ENCODE measurements at regions not wholly inside any gene's neighbourhood (a gene's known extent, or its start where the extent isn't known, plus 50 kb on each side); places are given as distances from the start of the nearest gene placed in this dataset.
"Not testable (repeated sequence)": the region's sequence is repeated elsewhere in the genome, so short reads cannot be mapped to it uniquely, and the experiment has no call there.

DNA sequence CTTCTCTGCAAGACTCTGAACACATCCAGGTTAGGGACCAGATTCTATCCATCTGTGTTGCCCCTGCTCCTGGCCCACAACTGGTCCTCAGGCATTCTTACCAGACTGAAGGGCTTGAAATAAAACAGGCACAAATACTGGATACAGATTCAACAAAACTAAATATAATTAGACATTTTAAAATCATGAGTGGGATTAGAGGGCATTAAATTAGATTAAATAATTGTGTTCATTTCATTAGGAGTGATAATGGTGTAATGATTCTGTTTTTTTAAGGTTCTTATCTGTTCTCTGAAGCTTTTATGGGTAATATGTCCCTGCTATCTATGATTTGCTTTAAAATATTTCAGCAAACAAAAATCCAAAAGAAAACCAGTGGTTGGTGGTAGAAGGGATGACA is 226.5 kb downstream of the IRS1 start:
- DNase-seq, result no peak

DNA sequence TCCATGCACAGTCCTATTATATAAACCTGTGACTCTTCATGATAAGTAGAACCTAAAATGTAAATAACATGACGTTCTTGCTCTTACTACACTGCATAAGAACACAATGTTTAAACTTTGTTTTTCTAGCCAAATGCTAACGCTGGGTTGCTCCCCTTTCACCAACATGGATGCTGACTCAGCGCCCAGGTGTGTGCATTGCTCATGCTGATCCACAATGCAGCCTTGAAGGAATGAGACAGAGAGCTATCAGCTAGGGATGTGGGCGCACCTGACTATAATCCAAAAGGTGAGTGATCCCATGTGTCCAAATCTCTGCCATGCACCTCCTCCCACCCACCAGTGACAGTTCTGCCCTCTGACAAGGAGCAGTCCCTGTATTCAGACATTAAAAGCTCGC is 235.0 kb downstream of the IRS1 start:
- no peak for DNase-seq

DNA sequence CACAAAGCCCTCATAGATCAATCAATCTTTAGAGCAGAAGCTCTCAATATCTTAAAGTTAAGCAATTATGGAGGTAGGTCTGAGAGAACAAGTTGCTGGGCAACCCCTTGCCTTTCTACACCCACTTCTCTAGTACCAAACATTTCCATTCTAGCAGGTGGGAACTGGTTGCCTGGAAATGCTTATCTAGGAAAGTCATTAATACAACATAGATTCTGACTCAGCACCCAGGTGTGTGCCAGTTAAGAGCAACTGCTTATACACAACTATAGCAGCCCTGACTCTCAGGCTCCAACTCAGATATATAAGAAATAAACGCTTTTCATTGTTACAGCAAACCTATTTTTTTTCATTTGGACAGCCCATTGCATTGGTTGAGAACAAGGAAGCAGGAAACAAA is 237.7 kb downstream of the IRS1 start:
- no peak for DNase-seq

DNA sequence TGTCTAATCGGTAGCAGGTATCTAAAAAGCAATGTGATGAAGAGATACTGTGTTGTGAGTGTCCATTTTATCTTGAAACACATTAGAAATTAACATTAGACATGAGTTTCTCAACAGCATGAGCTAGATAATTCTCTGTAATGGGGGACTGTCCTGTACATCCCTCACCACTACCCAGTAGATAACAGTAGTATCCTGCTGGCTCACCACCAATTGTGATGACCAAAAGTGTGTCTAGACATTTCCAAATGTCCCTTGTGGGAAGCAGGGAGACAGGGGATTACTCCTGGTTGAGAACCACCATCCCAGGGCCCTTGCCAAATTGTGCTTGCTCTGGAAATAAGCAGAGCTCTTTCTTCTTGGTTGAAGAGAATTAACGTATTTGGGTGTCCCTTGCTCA is 239.3 kb downstream of the IRS1 start:
- no peak for DNase-seq

DNA sequence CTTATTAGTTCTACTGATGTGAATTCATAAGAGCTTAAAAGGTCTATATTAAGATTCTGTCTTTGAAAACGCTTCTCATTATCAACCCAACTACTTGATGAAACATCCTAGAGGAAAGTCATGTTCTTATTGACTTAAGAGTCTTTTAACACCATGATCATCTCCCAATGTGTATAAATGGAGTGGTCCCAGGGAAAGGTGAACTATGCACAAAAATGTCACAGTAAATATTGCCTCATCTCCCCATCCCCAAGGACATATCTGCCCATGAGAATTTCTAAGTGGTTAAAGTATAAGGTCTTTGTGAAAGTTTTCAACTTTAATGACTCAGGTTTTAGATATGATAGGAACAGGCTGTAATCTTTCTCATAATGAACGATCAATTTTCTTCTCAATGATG is 240.1 kb downstream of the IRS1 start:
- no peak for DNase-seq

DNA sequence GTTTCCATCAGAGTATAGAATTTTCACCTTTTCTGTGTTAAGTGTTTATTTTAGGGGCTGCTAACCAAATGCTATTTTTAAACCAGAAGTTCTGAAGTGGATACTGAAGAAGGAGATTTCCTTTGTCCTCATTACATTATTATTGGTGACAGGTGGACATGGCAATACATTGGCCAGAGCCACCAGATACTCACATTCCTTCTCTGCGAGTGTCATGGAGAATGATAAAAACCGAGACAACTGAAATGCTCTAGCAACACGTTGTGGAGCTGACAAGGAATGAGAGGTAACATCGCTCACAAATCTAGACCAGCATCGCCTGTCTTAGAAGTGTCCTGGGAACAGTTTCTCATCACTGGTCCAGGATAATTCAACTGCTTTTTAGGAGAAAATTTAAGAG is 241.2 kb downstream of the IRS1 start:
- DNase-seq, result no peak

DNA sequence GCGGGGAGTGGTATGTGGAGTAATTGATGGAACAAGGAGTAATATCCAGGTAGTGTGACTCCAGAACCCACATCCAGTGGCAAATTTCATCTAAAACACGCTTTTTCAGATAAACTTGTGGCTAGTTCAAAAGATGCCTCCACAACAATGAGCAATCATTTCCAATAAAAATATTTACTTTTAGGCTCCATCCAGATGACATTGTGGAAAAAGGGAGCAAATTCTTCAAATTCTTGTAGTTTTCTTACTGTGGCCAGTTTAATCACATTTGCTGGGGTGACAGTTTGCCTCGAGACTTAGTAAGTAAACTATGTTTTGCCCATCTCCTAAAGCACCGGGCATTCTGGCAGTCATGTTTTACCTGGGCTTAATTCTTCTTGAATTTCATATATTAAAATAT is 243.6 kb downstream of the IRS1 start:
- no peak for DNase-seq

DNA sequence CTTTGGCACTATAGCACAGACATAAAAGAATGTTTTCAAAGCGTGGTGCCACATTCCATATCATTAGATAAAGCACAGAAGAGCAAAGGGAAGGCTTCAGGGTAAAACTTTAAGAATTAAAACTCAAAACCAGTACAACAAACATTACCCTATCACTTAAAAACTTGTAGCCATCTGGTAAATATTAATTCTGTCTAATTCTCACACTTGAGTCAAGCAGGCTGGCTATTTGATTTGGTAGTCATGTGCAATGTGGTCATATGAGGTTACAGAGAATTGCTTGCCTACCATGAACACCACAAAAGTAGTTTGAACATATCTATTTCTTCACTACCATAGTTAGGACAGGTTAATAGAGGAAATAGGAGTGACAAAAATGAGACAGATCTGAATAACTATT is 244.9 kb downstream of the IRS1 start:
- no peak for DNase-seq

DNA sequence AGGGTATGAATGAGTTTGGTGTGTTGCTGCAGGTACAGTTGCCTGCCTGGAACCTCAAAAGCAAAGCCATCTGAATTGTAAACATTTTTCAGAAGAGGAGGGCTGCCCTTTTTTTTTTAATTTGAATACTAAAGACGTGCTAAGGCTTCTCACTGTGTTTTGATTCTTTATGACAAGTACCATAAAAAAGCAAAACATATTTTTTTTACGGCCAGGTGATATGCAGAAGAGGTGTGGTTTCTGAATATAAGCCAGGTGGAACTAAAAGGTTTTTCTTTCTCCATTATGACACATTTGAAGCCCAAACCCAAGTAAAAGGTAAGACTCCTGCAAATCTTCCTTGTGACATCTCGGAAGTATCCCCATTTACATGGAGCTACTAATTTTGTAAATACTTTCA is 246.3 kb downstream of the IRS1 start:
- DNase-seq, result no peak

DNA sequence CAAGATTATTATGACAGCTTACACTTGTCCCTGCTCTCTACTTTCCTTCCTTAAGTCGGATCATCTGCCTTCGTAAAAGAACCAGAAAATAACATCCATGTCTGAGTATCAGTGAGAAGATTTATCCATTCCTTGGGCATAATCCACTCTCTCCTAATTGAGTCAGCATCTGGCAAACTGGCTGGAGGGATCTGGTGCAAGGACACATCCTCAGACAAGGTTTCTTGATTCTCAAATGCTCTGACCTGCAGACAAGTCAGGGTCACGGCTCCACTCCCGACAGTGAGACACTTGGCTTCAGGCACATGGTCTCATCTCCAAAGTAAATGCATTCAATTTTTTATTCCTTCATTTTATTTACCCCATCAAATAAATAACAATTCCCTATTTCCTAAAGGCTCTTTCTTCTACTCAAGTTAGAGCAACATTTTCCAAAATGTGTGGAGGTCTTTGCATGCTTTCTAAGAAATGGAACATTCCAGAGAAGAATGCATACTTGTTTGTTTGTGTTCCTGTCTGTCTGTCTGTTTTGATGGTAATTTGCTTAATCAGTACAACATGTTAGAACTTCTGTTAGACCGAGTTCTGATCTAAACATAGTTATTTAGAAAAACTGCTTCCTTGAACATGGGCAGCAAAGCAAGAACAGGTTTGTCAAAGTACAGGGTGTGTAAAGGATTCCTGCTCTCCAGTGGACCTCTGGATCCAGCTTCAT is 246.9 kb downstream of the IRS1 start:
- no peak for DNase-seq

DNA sequence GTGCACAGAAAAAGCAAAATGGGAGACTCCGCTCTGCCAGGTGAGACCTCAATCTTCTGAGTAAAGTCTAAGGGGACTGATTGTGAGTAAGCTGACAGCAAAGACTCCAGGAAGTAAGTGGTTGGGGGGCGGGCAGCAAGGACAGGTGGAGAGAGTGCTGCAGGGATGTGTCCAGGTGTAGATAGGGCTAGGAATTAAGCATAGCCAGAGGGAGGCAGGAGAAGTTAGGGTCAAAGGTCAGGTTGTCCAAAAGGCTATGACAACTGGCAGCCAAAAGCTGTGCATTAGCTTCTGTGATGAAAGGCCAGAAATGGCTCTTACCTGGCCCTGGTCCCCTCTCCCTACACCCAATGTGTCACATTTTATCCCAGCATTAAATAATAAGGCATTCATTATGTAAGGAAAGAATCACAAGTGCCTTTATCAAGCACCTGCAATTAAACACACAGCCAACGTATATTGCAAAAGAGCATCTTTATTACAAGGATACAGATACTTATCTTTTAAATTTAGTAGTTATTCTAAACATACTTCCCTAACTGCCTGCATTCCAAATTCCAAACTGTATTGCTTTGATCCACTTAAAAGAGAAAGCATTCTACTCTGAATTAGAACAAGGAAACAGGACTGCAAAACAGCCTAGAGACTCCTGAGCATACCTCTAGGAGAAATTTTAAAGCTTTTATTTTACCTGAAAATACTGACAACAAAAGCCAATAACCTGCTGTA is 247.9 kb downstream of the IRS1 start:
- no peak for DNase-seq

DNA sequence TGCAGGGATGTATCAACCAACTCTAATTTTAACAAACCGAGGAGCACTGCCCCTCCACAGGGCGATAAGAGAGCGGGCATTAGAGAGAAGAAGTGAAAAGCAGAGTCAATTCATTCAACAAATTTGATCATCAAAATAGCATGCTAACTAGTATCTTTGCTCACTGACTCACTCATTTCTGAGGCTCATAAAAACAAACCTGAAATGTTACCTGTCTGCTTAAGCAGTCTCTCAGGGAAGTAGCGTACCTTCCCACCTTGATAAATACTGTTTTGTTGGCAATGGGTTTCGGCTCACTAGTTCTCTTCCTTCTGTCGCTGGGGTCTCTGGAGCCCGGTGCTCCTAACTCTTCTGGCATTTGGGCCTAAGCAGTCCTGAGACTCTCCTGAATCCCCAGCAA is 248.8 kb downstream of the IRS1 start:
- no peak for DNase-seq

DNA sequence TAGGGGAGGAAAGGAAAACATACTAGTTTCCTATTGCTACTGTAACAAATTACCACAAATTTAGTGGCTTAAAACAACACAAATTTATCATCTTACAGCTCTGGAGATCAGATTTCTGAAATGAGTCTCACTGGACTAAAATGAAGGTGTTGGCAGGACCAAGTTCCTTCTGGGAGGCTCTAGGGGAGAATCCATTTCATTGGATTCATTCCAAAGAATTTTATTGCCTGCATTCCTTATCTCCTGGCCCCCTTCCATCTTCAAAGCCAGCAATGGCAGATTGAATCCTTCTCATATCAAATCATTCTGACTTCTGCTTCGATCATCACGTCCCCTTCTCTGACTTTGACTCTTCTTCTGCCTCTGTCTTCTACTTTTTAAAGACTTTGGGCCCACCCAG is 250.9 kb downstream of the IRS1 start:
- DNase-seq, result no peak

DNA sequence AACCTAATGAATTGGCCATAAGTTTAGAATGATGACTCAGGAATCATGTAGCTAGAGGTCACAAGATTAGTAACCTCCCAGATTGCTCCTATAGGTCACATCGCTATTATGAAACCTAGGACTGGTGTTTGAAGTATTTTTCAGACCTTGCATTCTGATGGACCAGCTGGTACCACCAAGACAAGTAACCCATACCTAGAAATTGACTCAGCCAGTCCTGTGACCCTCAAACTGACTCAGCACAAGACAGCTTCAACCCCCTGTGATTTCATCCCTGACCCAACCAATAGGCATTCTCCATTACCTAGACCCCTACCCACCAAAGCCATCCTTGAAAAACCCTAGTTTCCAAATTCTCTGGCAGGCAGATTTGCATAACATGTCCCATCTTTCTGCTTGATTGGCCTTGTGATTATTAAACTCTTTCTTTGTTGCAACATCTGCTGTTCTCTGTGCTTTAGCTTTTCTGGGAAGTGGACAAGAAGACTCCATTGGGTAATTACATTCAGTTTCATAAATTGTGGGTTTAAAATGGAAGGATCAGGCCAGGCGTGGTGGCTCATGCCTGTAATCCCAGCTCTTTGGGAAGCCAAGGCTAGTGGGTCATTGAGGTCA is 254.9 kb downstream of the IRS1 start:
- DNase-seq, result no peak

DNA sequence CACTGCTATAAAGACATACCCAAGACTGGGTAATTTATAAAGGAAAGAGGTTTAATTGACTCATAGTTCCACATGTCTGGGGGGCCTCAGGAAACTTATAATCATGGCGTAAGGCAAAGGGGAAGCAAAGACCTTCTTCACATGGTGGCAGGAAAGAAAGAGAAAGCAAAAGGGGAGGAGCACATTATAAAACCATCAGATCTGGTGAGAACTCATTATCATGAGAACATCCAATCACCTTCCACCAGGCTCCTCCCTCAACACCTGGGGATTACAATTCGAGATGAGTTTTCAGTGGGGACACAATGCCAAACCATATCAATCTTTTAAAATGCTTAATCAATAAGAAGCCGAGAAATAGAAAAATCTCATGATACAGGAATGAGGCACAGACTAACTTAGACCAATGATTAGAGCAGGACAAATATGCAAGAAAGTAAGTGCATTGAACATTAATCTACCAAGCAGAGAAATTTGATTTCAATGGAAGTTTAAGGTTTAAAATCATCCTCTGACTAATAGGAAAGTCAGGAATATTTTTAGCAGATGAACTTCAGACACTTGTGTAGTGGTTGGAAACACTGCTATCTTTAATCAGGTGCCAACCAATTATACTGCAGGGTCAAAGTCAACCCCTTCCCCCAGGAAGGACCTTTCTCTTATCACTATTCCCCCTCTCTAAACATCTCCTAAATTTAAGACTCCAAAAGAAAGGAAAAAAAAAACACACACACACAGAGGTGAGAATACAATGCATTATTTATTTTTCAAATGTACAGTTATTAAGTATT is 259.2 kb downstream of the IRS1 start:
- DNase-seq, result no peak

DNA sequence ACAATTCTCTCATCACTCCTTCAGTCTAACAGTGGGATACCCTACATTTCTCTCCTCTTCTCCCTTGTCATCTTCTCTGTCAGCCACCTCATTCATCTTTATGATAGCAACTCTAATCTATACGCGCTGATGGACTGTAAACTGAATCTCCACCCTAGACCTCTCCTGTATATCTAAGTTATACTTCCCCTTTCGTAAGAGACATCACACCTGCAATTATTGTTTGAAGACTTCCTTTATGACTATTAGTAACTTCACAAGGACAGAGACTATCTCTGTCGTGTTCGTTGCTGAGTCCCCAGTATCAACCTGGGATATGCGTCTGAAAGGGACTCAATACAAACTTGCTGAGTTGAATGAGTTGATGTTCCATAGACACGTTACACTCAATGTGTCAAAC is 263.2 kb downstream of the IRS1 start:
- no peak for DNase-seq

DNA sequence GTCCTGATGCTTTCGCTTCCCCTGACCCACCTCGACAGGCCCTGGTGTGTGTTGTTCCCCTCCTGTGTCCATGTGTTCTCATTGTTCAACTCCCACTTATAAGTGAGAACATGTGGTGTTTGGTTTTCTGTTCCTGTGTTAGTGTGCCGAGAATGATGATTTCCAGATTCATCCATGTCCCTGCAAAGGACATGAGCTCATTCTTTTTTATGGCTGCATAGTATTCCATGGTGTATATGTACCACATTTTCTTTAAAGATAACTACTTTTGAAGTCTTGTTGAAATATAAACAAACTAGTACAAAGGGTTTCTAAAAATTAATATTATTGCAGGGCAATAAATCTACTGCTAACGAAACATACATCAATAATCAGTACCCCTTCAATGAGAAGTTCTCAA is 266.6 kb downstream of the IRS1 start:
- not testable (repeated sequence) for DNase-seq

DNA sequence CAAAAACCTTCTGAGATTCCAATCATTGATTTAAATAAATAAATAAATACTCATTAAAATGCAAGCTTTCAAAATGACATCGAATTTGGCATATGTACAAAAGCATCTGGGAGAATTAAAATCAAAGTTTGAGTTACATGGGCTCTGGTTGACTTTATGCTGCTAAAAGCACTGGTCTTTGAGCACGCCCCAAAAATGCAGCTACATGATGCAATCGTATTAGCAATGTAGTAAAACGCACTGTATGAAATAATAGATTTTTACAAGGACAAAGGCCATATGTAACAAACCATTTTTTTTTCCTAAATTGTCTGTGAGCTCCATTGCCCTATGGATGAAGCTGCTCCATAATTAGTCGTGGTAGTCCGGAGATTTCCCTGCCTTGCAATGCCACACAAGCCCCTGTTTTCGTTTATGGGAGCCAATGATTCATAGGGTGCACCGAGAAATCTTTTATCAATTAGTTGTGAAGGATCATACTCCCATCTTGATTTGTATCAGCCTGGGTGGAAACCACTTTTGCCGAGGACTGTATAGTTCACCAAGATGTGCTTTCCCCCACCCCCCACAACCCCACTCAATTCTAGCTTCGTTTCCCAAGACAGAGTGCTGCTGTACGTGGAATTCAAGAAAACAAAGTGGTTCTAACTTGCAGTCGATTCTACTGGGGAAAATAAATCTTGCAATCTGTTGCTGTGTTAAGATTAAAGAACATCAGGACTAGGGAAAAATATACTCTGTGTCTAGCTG is 268.4 kb downstream of the IRS1 start:
- no peak for DNase-seq

DNA sequence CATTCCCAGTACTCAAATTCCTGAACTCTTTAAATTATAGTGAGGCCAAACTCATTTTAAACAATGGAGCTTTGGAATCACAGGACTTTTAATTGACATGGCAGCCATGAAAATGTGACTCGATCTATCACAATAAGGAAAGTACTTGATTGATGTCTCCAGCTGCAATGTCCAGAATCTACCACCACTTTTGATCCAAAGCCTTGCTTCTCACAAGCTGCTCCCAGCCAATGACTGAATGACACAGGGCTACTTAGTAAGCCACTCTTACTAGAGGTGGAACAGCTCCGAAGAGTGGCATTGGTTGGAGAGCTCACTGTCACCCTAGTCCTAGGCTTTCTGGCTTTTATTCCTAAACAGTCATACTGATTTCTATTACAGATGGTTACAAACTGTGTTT is 270.1 kb downstream of the IRS1 start:
- no peak for DNase-seq

DNA sequence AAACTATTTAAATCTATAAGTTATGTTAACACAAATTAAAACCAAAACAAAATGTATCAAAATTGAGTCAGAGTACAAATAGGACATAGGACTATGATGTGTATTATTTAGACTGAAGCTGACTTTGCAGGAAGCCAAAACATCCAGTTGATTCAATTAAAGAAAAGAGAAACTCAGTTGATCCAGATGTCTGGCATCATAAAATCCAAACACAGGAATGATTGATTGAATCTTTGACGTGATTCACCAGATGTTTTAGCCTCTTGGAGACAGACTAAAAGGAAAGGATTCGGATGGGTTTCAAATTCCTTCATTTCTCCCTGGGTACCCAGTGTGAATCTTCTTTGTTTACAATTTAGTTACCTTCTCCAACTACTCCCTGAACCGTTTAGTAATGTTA is 272.9 kb downstream of the IRS1 start:
- DNase-seq, result no peak

DNA sequence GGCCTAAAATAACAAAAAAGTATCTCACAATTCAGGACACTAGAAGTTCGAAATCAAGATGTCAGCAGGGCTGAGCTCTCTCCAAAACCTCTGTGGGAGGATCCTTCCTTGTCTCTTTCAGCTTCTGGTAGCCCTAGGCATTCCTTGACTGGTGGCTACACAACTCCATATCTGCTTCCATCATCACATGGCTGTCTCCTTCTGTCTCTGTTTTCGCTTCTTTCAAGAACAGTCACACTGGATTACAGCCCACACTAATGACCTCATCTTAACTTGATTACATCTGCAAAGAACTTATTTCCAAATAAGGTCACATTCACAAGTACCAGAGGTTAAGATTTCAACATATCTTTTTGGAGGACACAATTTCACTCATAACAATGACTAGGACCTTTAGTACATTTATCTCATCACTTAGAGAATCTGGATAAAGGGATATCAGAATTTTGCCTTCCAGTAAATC is 275.2 kb downstream of the IRS1 start:
- no peak for DNase-seq

DNA sequence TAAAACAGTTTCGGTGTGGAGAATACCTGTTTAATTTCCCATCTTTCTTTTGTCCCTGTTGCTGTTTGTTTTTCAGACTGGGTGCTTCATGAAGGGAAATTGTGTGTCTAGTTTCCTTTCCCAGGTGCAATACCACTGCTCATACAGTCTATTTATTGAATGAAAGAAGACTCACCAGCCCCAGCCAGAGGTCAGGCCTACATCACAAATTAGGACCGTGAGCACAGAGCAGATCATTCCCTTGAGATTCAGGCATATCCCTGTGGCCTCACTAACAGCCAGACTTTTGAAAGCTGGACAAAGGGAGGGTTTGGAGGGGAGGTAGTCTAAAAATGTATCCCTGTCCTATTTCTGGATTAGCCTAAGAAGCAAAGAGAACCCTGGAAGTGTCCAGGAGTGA is 278.9 kb downstream of the IRS1 start:
- DNase-seq, result no peak

Measured in SHP77 (cell line).